PC-3 (cell line): ENCODE measurements at regions not wholly inside any gene's neighbourhood (a gene's known extent, or its start where the extent isn't known, plus 50 kb on each side); places are given as distances from the start of the nearest gene placed in this dataset.

Source experiments
- EZH2 ChIP-seq: fragments of 300-600 bp; sonication (generic); IDR thresholded peaks from one replicate; pipeline ENCODE4 v1.6.1; 2017; ENCODE audit warnings: antibody characterized with exemption, mild to moderate bottlenecking, low read length; ENCODE audit not compliant: unreplicated experiment
- EZH2phosphoT487 ChIP-seq: fragments of 300-600 bp; sonication (generic); IDR thresholded peaks from 2 replicates; pipeline ENCODE4 v1.6.1; 2018; ENCODE audit warnings: mild to moderate bottlenecking, antibody characterized with exemption, low read length, borderline replicate concordance
- TF ChIP-seq, protein P1 (sequence below): fragments of 300-600 bp; sonication (generic); conservative IDR thresholded peaks from 2 replicates; pipeline ENCODE4 v1.5.1; 2017; ENCODE audit warnings: antibody characterized with exemption, low read depth, mild to moderate bottlenecking, low read length

DNA sequence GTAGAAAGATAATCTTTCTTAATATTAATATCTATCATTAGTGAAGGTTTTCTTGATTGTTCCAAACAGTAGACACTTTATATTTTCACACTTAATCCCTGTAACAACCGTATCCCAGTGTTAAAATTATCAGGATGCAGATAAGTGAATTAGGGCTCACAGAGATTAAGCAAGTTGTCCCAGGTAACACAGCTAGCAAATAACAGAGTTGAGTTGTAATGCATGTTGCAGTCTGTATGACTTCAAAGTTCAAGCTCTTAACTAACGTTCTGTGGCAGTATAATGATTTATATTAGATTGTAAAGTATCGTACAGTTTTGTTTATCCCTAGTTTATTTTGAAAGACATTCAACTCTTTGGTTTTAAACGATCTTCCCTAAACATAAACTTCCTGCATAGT is 517.5 kb downstream of the TFAP2B start:
- TF ChIP-seq, protein P1, sequence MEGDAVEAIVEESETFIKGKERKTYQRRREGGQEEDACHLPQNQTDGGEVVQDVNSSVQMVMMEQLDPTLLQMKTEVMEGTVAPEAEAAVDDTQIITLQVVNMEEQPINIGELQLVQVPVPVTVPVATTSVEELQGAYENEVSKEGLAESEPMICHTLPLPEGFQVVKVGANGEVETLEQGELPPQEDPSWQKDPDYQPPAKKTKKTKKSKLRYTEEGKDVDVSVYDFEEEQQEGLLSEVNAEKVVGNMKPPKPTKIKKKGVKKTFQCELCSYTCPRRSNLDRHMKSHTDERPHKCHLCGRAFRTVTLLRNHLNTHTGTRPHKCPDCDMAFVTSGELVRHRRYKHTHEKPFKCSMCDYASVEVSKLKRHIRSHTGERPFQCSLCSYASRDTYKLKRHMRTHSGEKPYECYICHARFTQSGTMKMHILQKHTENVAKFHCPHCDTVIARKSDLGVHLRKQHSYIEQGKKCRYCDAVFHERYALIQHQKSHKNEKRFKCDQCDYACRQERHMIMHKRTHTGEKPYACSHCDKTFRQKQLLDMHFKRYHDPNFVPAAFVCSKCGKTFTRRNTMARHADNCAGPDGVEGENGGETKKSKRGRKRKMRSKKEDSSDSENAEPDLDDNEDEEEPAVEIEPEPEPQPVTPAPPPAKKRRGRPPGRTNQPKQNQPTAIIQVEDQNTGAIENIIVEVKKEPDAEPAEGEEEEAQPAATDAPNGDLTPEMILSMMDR: no peak
- TF ChIP-seq EZH2 (no peak), EZH2phosphoT487 (no peak)
